Right ventricle myocardium superior (tissue), 1 donor: ENCODE measurements at regions not wholly inside any gene's neighbourhood (a gene's known extent, or its start where the extent isn't known, plus 50 kb on each side); places are given as distances from the start of the nearest gene placed in this dataset.

ENCODE experiments used
- ATAC-seq: fragments of 200-7000 bp; cut with Tn5 transposase; one replicate; pipeline ENCODE4 v1.9.1; 2020; ENCODE audit warnings: mild to moderate bottlenecking; ENCODE audit not compliant: poor library complexity
- DNase-seq: peaks from one replicate; pipeline ENCODE4 v3.0.0-alpha.2; 2020
- intact Hi-C: fragments of 100-400 bp; cut with DNase I; formaldehyde crosslinking; loops from one replicate; pipeline ENCODE4 v1.11.2; 2022
- donor health status: DM: no; HTN: yes; CAD: no; lungs with severe emphysema.

DNA sequence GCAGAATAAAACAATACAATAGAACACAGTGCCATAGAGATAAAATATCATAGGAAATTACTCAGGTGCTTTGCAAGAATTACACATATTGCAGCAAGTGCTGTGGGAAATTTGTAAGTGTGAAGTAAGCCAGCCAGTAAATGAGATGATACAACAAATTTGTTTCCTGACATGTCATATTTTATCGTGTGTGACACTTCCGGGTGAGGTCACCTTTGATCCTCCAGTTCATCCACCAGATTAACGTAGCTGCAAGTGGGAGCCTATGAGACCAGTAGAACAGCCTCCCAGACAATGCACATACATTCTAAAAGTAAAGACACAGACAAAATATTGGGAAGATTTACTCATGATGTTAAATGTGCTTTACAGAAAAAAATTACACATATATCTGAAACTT, 72.2 kb downstream of the PRDM9 start:
- no peak for ATAC-seq
- intact Hi-C loops, result no loop called here
- DNase-seq, result no peak

GRCh38 chr5:23583081-23583480, 75.7 kb downstream of the PRDM9 start:
- DNase-seq, result no peak
- no peak for ATAC-seq
- intact Hi-C loops, result no loop called here

- ATAC-seq, result no peak
- intact Hi-C loops, result no loop called here
- no peak for DNase-seq
These were observed 81.5 kb downstream of the PRDM9 start for GRCh38 chr5:23588841-23589326.

DNA sequence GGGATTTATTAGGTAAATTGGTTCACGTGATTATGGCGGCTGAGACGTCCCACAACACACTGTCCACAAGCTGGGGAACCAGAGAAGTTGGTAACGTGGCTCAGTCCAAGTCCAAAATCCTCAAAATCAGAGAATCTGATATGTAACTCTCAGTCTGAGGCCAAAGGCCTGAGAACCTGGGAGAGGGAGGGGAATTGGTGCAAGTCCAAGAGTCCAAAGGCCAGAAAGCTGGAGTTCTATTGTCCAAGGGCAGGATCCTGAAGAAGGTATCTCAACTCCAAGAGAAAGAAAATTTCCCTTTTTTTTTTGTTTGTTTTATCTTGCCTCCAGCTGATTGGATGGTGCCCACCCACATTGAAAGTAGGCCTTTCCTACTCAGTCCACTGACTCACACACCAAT, 83.8 kb downstream of the PRDM9 start:
- DNase-seq (no peak), ATAC-seq (no peak)
- intact Hi-C loops, result no loop called here

GRCh38 chr5:23606927-23607326, 99.5 kb downstream of the PRDM9 start:
- ATAC-seq (no peak), DNase-seq (no peak)
- intact Hi-C loops, result no loop called here

- intact Hi-C loops, result no loop called here
- ATAC-seq (no peak), DNase-seq (no peak)
These were observed 105.3 kb downstream of the PRDM9 start for GRCh38 chr5:23612701-23613100.

- intact Hi-C loops, result no loop called here
- DNase-seq (no peak), ATAC-seq (no peak)
These were observed 106.2 kb downstream of the PRDM9 start for GRCh38 chr5:23613566-23613965.

DNA sequence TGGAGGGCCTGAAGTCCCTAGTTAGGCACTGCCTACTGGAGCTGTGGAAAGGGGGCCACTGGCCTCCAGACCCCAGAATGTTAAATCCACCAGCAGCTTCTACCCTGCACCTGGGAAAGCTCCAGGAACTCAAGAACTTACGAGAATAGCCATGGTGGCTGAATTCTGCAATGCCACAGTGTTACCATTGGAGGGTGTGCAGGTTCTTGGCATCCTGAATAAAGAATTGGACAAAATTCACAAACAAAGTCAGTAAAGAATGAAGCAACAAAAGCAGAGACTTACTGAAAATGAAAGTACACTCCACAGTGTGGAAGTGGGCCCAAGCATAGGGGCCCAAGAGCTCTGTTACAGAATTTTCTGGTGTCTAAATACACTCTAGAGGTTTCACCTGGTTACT, 107.0 kb downstream of the PRDM9 start:
- ATAC-seq, result no peak
- DNase-seq, result no peak
- intact Hi-C loops, result no loop called here

- intact Hi-C loops, result no loop called here
- DNase-seq (no peak), ATAC-seq (no peak)
These were observed 119.6 kb downstream of the PRDM9 start for GRCh38 chr5:23626961-23627360.

DNA sequence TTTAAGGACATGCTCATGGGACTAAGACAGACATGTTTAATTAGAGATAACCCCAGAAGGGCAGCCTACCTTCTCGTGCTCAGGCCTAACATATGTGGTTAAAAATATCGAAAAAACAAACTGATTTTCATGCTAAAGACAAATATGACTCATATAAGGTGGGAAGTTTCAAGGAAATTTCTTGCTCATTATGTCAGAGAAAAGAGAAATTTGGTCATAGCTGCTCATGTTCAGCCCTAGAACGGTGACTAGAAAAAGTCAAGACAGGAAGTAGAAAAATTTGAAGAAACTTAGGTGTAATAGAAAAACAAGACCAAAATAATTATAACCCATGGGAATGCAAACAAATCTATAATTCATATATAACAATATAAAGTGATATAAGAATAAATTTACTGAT, 120.6 kb downstream of the PRDM9 start:
- intact Hi-C loops, result no loop called here
- DNase-seq (no peak), ATAC-seq (no peak)

DNA sequence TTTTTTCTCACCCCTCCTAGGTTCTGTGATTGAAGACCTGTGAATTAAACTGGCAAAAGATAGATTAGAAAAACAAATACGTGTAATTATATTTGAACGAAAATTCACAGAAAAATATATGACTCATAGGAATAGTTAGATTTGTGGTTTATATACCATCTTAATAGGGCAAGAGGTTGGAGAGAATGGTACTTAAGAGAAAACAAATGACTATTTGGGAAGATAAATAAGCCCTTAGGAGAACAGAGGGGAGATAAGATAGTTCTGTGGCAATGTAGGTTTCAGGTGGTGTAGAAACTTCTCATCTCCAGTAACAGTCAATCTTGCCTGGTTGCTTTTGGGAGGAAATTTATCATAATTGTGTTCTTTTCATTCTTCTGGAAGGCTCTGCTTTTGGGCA, 122.0 kb downstream of the PRDM9 start:
- no peak for DNase-seq
- no peak for ATAC-seq
- intact Hi-C loops, result no loop called here

GRCh38 chr5:23631302-23632045, 124.1 kb downstream of the PRDM9 start:
- DNase-seq (no peak), ATAC-seq (peak; percentile 46)
- intact Hi-C loops, result no loop called here

DNA sequence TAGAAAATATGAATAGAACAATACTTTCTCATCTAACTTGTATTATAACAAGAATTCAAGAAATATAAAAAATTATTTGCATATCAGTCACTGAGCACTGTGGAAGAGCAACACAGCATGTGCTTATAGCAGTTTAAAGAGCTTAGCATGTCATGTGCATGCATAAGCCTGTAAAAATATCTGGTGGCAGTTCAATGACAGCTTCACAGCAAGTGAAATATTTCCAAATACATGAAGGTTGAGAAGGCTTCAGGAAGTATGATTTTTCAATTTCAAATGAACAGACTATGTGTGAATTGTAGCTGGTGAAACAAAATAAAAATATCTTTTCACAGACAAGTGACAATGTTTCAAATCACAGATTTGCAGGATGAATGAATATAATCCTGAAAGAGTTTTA, 128.5 kb downstream of the PRDM9 start:
- no peak for ATAC-seq
- DNase-seq, result no peak
- intact Hi-C loops, result no loop called here

DNA sequence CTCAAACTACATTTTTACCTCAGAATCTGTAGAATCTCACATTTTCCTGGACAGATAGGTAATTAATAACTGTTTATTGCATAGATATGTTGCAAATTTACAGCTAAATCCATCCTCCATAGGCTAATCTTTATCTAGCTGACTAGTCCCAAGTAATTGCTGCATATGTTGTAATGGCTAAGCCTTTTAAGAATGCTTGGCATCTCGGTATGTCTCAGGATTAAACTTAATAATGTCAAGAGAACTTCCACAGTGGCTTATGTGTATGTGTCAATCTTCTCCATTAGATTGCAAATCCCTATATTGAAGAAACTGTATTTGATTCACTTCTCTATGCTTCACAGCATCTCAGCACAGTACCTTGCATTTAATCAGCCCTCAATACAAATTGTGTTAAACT, 131.9 kb downstream of the PRDM9 start:
- intact Hi-C loops, result no loop called here
- DNase-seq (no peak), ATAC-seq (no peak)

DNA sequence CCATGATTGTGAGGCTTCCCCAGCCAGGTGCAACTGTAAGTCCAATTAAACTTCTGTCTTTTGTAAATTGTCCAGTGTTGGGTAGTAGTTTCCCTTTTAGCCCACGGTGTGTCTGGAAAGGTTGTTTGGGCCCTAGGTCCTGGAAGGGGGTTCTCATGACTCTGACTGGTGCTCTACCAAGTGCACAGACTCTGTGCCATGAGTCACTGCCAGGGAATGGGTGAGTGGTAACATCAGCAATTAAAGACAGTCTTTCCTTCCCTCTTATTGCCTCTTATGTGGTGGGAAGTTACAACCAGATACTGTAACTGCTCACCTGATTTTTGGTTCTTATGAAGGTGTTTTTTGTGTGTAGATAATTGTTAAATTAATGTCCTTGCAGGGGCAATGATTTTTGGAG, 141.2 kb downstream of the PRDM9 start:
- no peak for ATAC-seq
- intact Hi-C loops, result no loop called here

DNA sequence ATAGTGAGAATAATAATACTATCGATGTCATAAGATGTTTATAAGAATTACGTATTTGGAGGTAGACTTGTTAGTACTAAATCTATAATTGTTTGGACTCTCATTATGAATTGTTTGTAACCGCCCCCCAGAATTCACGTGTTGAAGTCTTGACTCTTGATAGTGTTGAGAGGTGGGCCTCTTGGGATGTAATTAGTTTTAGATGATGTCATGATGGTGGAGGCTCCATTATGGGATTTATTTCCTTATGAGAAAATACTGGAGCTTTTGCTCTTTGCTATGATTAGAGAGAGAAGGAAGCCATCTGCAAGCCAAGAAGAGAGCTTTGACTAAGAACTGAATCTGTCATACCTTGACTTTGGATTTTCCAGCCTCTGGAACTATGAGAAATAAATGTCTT, 142.2 kb downstream of the PRDM9 start:
- intact Hi-C loops, result no loop called here
- ATAC-seq (no peak), DNase-seq (no peak)

More for the DNA sequence above, 141.2 kb downstream of the PRDM9 start:
- DNase-seq, result no peak

GRCh38 chr5:23655674-23656073, 148.3 kb downstream of the PRDM9 start:
- ATAC-seq (no peak), DNase-seq (no peak)
- intact Hi-C loops, result no loop called here

DNA sequence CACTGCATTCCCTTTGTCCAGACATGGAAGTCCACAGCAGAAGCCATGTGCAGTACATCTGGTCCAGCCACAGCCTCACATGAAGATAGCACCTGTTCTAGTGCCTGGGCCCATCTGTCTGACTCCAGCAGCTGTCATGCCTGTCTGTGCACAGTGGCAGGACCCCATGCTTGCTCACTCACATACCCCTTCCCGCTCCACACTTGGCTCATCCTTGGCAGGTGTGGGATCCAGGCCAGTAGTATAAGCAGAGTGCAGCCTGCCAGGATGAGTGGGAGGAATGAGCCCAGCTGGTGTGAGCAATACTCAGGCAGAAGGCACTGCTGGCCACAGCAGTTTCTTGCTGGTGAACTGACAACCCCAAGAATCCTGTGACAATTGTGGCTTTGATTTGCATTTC, 168.0 kb downstream of the PRDM9 start:
- ATAC-seq (no peak), DNase-seq (no peak)
- intact Hi-C loops, result no loop called here

GRCh38 chr5:23677996-23678395, 170.6 kb downstream of the PRDM9 start:
- intact Hi-C loops, result no loop called here
- ATAC-seq (no peak), DNase-seq (no peak)

GRCh38 chr5:23684103-23684502, 176.7 kb downstream of the PRDM9 start:
- ATAC-seq, result no peak
- intact Hi-C loops, result no loop called here

More at GRCh38 chr5:23684103-23684502, 176.7 kb downstream of the PRDM9 start:
- DNase-seq, result no peak
